OCI-LY1 (cell line): ENCODE measurements at regions not wholly inside any gene's neighbourhood (a gene's known extent, or its start where the extent isn't known, plus 50 kb on each side); places are given as distances from the start of the nearest gene placed in this dataset.

Experiments used
- CTCF ChIP-seq: fragments of 200-600 bp; sonication (generic), shearing (Covaris generic); IDR thresholded peaks from 2 replicates; pipeline ENCODE4 v1.5.1; 2017; ENCODE audit warnings: mild to moderate bottlenecking, antibody characterized with exemption, low read length, moderate library complexity, mixed read lengths
- EZH2 ChIP-seq: fragments of 200-600 bp; sonication (generic), shearing (Covaris generic); IDR thresholded peaks from 2 replicates; pipeline ENCODE4 v1.8.0; 2017; ENCODE audit warnings: borderline replicate concordance, mixed run types, mild to moderate bottlenecking, antibody characterized with exemption, low read length, moderate library complexity, mixed read lengths

- no peak for TF ChIP-seq EZH2
- no peak for TF ChIP-seq CTCF
These were observed 393.0 kb upstream of the GNPDA2 start for GRCh38 chr4:45119376-45119775.
